SK-N-SH (cell line): ENCODE measurements at regions not wholly inside any gene's neighbourhood (a gene's known extent, or its start where the extent isn't known, plus 50 kb on each side); places are given as distances from the start of the nearest gene placed in this dataset.

Experiments used
- ELF1 ChIP-seq: IDR thresholded peaks from 2 replicates; pipeline ENCODE4 v1.4.0; 2012
- EP300 ChIP-seq, 2 experiments: IDR thresholded peaks; 2 replicates each; pipeline versions ENCODE4 v1.4.0 to v1.6.1; 2012; ENCODE audit warnings: borderline replicate concordance in 1 of 2, low read depth in 1 of 2, low read length in 1 of 2
- EZH2phosphoT487 ChIP-seq: fragments of 200-600 bp; sonication (generic); IDR thresholded peaks from 2 replicates; pipeline ENCODE4 v1.6.1; 2017; ENCODE audit warnings: low read depth, mixed run types, mild to moderate bottlenecking, antibody characterized with exemption, moderate library complexity, borderline replicate concordance
- GABPA ChIP-seq: IDR thresholded peaks from 2 replicates; pipeline ENCODE4 v1.4.0; 2012; ENCODE audit warnings: low read depth, mild to moderate bottlenecking
- POLR2AphosphoS5 ChIP-seq: IDR thresholded peaks from 2 replicates; pipeline ENCODE4 v1.6.1; 2012; ENCODE audit warnings: low read depth, low read length
- RXRA ChIP-seq: IDR thresholded peaks from 2 replicates; pipeline ENCODE4 v1.4.0; 2012; ENCODE audit warnings: low read depth, mild to moderate bottlenecking, borderline replicate concordance
- SMC3 ChIP-seq: IDR thresholded peaks from 2 replicates; pipeline ENCODE4 v1.6.1; 2012; ENCODE audit warnings: low read depth, low read length, improper control_type of control experiment
- TCF12 ChIP-seq: IDR thresholded peaks from 2 replicates; pipeline ENCODE4 v1.4.0; 2012
- YY1 ChIP-seq: IDR thresholded peaks from 2 replicates; pipeline ENCODE4 v1.4.0; 2012; ENCODE audit warnings: low read depth, mild to moderate bottlenecking
- TF ChIP-seq, protein P1 (sequence below): fragments of 200-600 bp; sonication (generic); IDR thresholded peaks from 2 replicates; pipeline ENCODE4 v1.6.1; 2017; ENCODE audit warnings: antibody characterized with exemption, mild to moderate bottlenecking, moderate library complexity
- TF ChIP-seq, protein P2 (sequence below): IDR thresholded peaks from 2 replicates; pipeline ENCODE4 v1.4.0; 2012; ENCODE audit warnings: low read depth, borderline replicate concordance

DNA sequence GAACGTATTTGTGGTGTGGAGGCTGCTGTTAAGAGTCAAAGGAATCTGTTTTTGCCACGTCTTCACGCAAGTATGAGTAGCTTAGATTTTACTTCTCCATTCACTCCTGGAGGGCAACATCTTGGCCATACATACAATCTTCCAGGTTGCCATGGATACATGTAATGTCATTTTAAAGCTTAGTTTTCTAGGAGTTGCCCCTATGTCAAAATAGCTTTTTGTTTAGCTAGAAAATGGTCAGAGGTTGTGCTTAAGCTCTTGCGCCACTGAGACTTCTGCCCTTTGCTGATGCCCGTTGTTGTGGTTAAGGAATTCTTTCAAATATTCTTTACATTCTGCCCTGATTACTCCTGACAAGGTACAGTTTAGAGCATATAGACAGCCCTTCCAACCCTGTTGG, 245.4 kb upstream of the TFPI start:
- TF ChIP-seq, protein P1, sequence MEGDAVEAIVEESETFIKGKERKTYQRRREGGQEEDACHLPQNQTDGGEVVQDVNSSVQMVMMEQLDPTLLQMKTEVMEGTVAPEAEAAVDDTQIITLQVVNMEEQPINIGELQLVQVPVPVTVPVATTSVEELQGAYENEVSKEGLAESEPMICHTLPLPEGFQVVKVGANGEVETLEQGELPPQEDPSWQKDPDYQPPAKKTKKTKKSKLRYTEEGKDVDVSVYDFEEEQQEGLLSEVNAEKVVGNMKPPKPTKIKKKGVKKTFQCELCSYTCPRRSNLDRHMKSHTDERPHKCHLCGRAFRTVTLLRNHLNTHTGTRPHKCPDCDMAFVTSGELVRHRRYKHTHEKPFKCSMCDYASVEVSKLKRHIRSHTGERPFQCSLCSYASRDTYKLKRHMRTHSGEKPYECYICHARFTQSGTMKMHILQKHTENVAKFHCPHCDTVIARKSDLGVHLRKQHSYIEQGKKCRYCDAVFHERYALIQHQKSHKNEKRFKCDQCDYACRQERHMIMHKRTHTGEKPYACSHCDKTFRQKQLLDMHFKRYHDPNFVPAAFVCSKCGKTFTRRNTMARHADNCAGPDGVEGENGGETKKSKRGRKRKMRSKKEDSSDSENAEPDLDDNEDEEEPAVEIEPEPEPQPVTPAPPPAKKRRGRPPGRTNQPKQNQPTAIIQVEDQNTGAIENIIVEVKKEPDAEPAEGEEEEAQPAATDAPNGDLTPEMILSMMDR: no peak
- TF ChIP-seq SMC3 (no peak), POLR2AphosphoS5 (no peak), EZH2phosphoT487 (no peak), TCF12 (no peak), GABPA (no peak), ELF1 (no peak), YY1 (no peak), EP300 (IDR thresholded peaks at IDR 0.05; ENCODE audit: borderline replicate concordance in 1 of 2, low read depth in 1 of 2, low read length in 1 of 2) (no peak), RXRA (no peak)
- TF ChIP-seq, protein P2, sequence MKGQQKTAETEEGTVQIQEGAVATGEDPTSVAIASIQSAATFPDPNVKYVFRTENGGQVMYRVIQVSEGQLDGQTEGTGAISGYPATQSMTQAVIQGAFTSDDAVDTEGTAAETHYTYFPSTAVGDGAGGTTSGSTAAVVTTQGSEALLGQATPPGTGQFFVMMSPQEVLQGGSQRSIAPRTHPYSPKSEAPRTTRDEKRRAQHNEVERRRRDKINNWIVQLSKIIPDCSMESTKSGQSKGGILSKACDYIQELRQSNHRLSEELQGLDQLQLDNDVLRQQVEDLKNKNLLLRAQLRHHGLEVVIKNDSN: no peak
